ENCODE measurements at regions not wholly inside any gene's neighbourhood (a gene's known extent, or its start where the extent isn't known, plus 50 kb on each side); places are given as distances from the start of the nearest gene placed in this dataset.

- TF ChIP-seq, protein P1, sequence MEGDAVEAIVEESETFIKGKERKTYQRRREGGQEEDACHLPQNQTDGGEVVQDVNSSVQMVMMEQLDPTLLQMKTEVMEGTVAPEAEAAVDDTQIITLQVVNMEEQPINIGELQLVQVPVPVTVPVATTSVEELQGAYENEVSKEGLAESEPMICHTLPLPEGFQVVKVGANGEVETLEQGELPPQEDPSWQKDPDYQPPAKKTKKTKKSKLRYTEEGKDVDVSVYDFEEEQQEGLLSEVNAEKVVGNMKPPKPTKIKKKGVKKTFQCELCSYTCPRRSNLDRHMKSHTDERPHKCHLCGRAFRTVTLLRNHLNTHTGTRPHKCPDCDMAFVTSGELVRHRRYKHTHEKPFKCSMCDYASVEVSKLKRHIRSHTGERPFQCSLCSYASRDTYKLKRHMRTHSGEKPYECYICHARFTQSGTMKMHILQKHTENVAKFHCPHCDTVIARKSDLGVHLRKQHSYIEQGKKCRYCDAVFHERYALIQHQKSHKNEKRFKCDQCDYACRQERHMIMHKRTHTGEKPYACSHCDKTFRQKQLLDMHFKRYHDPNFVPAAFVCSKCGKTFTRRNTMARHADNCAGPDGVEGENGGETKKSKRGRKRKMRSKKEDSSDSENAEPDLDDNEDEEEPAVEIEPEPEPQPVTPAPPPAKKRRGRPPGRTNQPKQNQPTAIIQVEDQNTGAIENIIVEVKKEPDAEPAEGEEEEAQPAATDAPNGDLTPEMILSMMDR (IDR thresholded peaks at IDR 0.05 in 2 of 3, conservative IDR thresholded peaks at IDR 0.05 in 1 of 3; ENCODE audit: insufficient read depth in 2 of 3, low read depth in 1 of 3, low read length in 3 of 3): no peak
- no peak for TF ChIP-seq ILF3 (IDR thresholded peaks at IDR 0.05; ENCODE audit: borderline replicate concordance)
- no peak for TF ChIP-seq HCFC1 (IDR thresholded peaks at IDR 0.05; ENCODE audit: low read depth, low read length)
- no peak for TF ChIP-seq IRF2 (CRISPR knock-in tag; IDR thresholded peaks at IDR 0.05)
- TF ChIP-seq, protein P2, sequence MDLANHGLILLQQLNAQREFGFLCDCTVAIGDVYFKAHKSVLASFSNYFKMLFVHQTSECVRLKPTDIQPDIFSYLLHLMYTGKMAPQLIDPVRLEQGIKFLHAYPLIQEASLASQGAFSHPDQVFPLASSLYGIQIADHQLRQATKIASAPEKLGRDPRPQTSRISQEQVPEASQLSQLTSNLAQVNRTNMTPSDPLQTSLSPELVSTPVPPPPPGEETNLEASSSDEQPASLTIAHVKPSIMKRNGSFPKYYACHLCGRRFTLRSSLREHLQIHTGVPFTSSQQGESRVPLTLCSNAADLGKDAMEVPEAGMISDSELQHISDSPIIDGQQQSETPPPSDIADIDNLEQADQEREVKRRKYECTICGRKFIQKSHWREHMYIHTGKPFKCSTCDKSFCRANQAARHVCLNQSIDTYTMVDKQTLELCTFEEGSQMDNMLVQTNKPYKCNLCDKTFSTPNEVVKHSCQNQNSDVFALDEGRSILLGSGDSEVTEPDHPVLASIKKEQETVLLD (IDR thresholded peaks at IDR 0.05): no peak
- TF ChIP-seq FOS (IDR thresholded peaks at IDR 0.05; ENCODE audit: extremely low read depth, insufficient read length): no peak
- TF ChIP-seq TARDBP (IDR thresholded peaks at IDR 0.05): no peak
These were observed 357.0 kb upstream of the ID2 start for GRCh38 chr2:8324901-8325300.

Measured in K562 (cell line).